C4-2B (cell line): ENCODE measurements at regions not wholly inside any gene's neighbourhood (a gene's known extent, or its start where the extent isn't known, plus 50 kb on each side); places are given as distances from the start of the nearest gene placed in this dataset.

Source experiments
- ZFX ChIP-seq: fragments of 450-650 bp; IDR thresholded peaks from 2 replicates; pipeline ENCODE4 v1.6.1; 2017
- TF ChIP-seq, protein P1 (sequence below): fragments of 450-650 bp; conservative IDR thresholded peaks from 2 replicates; pipeline ENCODE4 v1.5.1; 2017; ENCODE audit warnings: mild to moderate bottlenecking

DNA sequence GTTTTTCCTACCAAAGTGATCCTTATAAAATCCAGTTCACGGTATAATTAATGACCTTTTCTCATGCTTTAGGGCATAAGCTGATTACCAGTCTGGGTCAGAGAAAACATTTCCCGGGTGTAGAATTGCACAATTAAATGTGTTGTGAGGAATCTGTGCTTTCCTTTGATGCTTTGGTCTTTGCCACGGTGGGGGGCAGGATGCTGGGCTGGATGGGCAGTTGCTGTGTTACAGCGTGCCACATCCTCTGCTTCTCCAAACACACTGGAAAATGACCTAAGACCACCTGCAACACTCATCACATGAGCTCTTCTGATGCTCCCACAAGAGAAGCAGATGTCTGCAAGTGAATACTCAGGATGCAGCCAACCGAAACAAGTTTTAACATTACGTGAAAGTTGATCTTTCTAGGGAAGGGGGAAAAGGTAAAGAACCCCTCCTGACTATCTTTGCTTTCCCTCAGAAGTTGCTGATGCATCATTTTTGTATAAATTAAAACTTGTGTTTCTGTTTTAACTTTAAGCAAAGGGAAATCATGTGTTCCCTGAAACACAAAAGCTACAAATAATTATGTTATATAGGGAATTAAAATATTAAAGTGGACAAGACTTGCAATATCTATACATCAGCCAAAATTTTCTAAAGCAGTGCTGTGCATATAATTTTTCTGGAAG lies 515.3 kb upstream of the NR5A2 start:
- TF ChIP-seq, protein P1, sequence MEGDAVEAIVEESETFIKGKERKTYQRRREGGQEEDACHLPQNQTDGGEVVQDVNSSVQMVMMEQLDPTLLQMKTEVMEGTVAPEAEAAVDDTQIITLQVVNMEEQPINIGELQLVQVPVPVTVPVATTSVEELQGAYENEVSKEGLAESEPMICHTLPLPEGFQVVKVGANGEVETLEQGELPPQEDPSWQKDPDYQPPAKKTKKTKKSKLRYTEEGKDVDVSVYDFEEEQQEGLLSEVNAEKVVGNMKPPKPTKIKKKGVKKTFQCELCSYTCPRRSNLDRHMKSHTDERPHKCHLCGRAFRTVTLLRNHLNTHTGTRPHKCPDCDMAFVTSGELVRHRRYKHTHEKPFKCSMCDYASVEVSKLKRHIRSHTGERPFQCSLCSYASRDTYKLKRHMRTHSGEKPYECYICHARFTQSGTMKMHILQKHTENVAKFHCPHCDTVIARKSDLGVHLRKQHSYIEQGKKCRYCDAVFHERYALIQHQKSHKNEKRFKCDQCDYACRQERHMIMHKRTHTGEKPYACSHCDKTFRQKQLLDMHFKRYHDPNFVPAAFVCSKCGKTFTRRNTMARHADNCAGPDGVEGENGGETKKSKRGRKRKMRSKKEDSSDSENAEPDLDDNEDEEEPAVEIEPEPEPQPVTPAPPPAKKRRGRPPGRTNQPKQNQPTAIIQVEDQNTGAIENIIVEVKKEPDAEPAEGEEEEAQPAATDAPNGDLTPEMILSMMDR: no peak
- no peak for TF ChIP-seq ZFX
